ENCODE measurements at regions not wholly inside any gene's neighbourhood (a gene's known extent, or its start where the extent isn't known, plus 50 kb on each side); places are given as distances from the start of the nearest gene placed in this dataset.

- no peak for TF ChIP-seq POLR2A (IDR thresholded peaks at IDR 0.05)
- TF ChIP-seq, protein P1, sequence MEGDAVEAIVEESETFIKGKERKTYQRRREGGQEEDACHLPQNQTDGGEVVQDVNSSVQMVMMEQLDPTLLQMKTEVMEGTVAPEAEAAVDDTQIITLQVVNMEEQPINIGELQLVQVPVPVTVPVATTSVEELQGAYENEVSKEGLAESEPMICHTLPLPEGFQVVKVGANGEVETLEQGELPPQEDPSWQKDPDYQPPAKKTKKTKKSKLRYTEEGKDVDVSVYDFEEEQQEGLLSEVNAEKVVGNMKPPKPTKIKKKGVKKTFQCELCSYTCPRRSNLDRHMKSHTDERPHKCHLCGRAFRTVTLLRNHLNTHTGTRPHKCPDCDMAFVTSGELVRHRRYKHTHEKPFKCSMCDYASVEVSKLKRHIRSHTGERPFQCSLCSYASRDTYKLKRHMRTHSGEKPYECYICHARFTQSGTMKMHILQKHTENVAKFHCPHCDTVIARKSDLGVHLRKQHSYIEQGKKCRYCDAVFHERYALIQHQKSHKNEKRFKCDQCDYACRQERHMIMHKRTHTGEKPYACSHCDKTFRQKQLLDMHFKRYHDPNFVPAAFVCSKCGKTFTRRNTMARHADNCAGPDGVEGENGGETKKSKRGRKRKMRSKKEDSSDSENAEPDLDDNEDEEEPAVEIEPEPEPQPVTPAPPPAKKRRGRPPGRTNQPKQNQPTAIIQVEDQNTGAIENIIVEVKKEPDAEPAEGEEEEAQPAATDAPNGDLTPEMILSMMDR (IDR thresholded peaks at IDR 0.05) = no peak
- DNase-seq (ENCODE audit: low spot score in 2 of 2) = no peak
- H3K4me3 ChIP-seq (ENCODE audit: low read depth, poor library complexity, severe bottlenecking) = no peak overlapping the region
- WGBS, 2 donors = 82 to 90% methylated on average over 8 of the region's 8 CpGs
- intact Hi-C loops (cut with DNase I; ENCODE audit: low total_unique reads) = no loop called here
These were observed 159.9 kb upstream of the FOXN3 start for GRCh38 chr14:89576960-89577359.

- TF ChIP-seq POLR2A (IDR thresholded peaks at IDR 0.05) = no peak
- TF ChIP-seq, protein P1 (IDR thresholded peaks at IDR 0.05) = no peak
- H3K4me3 ChIP-seq (ENCODE audit: low read depth, poor library complexity, severe bottlenecking) = no peak overlapping the region
- intact Hi-C loops (cut with DNase I; ENCODE audit: low total_unique reads) = no loop called here
- 92 to 95% methylated on average over 14 of the region's 14 CpGs for WGBS, 2 donors
- DNase-seq (ENCODE audit: low spot score in 2 of 2) = no peak
These were observed 159.3 kb upstream of the FOXN3 start for GRCh38 chr14:89576145-89576927.

GRCh38 chr14:89575386-89576061, 158.5 kb upstream of the FOXN3 start:
- intact Hi-C loops (cut with DNase I; ENCODE audit: low total_unique reads) = no loop called here
- WGBS, 2 donors = 89 to 90% methylated on average over 17 of the region's 17 CpGs
- TF ChIP-seq POLR2A (IDR thresholded peaks at IDR 0.05) = no peak
- TF ChIP-seq, protein P1 (IDR thresholded peaks at IDR 0.05) = no peak
- no peak overlapping the region for H3K4me3 ChIP-seq (ENCODE audit: low read depth, poor library complexity, severe bottlenecking)
- DNase-seq (ENCODE audit: low spot score in 2 of 2) = no peak

DNA sequence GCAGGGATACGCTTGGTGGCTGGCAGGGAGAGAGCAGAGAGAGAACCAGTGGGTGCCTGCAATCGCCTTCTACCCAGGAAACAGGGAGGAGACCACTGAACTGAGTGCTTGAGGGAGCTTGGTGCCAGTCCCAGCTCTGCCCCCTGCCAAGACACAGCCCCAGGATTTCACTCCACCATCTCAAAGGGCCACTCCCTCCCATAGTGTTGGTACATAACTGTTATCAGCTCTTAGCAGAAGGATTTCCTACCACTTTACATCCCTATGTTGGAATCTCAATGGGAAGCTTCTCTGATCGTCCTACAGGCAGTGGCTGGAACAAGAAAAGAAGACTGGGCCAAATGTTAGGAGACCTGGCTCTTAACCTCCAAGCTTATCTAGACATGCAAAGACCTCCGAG, 157.4 kb upstream of the FOXN3 start:
- no peak for DNase-seq (ENCODE audit: low spot score in 2 of 2)
- TF ChIP-seq, protein P1 (IDR thresholded peaks at IDR 0.05) = no peak
- TF ChIP-seq POLR2A (IDR thresholded peaks at IDR 0.05) = no peak
- H3K4me3 ChIP-seq (ENCODE audit: low read depth, poor library complexity, severe bottlenecking) = no peak overlapping the region
- 74 to 81% methylated on average over 4 of the region's 4 CpGs for WGBS, 2 donors
- intact Hi-C loops (cut with DNase I; ENCODE audit: low total_unique reads) = no loop called here

DNA sequence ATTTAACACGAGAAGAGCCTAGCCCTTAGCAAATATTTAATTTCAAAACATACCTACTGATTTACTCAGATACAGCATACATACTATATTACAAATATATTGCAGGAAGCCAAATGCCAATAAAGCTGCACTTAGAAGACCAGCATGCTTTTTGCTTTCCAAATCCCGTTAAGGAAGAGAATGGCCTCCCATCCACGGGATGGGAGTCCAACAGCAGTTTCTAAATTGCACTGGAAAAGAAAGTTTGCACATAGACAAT, 156.3 kb upstream of the FOXN3 start:
- intact Hi-C loops (cut with DNase I; ENCODE audit: low total_unique reads) = no loop called here
- TF ChIP-seq POLR2A (IDR thresholded peaks at IDR 0.05) = no peak
- TF ChIP-seq, protein P1 (IDR thresholded peaks at IDR 0.05) = no peak
- 72 to 75% methylated on average over 3 of the region's 3 CpGs for WGBS, 2 donors
- H3K4me3 ChIP-seq (ENCODE audit: low read depth, poor library complexity, severe bottlenecking) = no peak overlapping the region
- no peak for DNase-seq (ENCODE audit: low spot score in 2 of 2)
